COLO668 (cell line): ENCODE measurements at regions not wholly inside any gene's neighbourhood (a gene's known extent, or its start where the extent isn't known, plus 50 kb on each side); places are given as distances from the start of the nearest gene placed in this dataset.

Source experiments
- DNase-seq: peaks from one replicate; lab custom pipeline; 2025; ENCODE audit not compliant: unreplicated experiment; lab: John Stamatoyannopoulos, UW

GRCh38 chr17:13981881-13982280 is 87.4 kb upstream of the COX10 start:
- no peak for DNase-seq

- DNase-seq: no peak
Observed at GRCh38 chr17:13984956-13985355, 84.3 kb upstream of the COX10 start.

- no peak for DNase-seq
Observed at GRCh38 chr17:13986855-13987254, 82.4 kb upstream of the COX10 start.

GRCh38 chr17:13989138-13989537 is 80.2 kb upstream of the COX10 start:
- no peak for DNase-seq

DNA sequence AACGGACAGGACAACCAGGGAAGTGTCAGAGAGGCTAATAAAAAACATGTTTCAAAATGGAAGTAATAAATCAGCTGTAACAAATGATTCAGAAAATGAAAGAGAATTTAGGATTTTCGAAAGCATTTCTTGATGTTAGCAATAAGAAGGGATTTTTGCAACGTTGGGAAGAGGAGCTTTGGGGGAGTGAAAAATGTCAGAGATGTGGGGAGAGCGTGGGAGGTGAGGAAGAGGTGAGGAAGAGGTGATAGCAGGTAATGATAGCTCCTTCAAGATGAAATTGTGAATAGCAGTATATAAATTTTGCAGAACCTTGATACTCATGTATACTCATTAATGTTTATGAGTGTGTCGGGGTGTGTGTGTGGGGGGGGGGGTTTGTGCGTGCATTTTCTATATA is 76.2 kb upstream of the COX10 start:
- no peak for DNase-seq

DNA sequence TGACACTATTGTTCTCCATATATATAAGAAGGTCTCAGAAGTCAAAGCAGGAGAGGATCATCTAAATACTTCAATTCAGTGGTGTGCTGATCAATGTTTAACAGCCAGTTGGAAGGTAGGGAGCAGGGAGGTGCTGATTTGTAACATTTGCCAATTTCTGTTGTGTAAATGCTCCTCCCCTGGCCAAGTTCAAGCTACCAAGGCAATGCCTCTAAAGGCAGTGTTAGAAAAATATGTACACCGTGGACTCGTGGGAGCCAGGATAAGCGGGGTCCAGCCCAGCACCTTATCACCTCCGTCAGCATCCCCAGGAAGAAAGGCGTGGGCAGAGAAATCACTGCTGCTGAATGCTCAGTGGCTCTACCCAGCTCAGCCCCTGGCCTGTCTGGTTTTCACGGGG is 75.3 kb upstream of the COX10 start:
- DNase-seq: no peak

DNA sequence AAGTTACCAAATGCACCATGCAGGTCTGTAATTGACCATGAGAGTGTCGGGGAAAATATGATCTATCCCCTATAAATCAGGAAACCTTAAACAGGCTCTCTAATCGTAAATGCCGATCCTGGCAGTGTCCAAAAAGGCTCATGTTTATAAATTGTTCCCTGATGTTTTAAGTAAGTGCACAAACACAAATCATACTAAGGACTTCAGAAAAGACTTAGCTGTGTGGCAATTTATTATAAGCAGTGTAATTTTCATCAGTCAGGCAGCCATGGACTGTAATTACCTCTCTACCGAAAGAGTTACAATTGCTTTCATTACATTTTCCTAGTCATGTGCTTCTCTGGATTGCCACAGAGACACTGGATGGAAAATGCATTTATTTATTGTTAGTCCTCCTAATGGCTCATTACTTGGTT is 73.4 kb upstream of the COX10 start:
- DNase-seq: no peak

GRCh38 chr17:13996276-13996675 is 73.0 kb upstream of the COX10 start:
- no peak for DNase-seq

- no peak for DNase-seq
Observed at GRCh38 chr17:13996748-13997147, 72.6 kb upstream of the COX10 start.

- DNase-seq: no peak
Observed at GRCh38 chr17:14004927-14005620, 64.2 kb upstream of the COX10 start.

DNA sequence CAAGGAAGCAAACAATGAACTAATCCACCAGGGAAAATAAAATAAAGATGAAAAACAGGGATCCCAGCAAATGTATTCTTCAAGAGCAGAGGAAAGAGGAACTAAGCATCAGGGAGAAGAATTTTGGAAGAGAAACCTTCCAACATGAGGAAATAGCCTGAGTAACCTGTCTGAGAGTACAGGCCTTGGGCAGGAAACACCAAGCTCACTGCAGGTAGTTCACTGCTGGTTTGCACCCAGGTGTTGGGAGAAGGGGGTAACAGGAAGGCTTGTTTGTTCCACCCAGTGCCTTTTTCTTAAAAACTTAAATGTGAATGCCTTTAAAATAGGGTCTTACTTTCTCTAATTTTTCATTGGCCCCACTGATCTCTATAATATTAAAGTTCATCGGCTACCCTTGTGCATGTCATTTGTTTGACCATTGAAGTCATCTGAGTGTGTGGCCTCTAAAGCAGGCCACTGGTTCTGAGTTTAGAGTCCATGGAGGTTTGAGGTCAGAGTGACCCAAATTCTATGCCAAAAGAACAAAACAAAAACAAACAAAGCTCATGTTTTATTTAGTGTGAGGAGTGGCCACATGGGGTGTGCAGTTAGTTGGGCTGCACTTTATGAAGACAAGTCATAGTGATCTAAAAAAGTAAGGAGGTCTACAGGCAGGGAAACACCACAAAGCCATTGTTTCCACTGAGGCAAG is 62.9 kb upstream of the COX10 start:
- no peak for DNase-seq

DNA sequence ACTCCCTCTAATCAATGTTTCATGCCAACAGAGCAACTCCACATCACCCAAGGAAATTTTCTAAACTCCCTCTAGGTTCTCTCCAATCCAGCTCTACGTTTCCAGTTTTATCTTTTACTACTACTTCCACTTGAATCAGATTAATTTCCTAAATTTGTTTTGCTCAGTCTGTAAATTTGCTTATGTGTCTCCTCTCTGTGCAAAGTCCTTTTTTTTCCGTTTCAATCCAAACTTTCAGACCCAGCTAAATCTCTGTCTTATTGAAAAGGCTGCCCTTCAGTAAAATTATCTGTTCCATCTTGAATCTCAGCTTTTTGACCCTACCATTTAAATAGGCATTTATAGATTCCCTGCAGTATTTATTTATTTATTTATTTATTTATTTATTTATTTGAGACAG is 61.4 kb upstream of the COX10 start:
- DNase-seq: no peak

GRCh38 chr17:14011036-14011692 is 58.1 kb upstream of the COX10 start:
- DNase-seq: no peak

- DNase-seq: no peak
Observed at GRCh38 chr17:14011740-14012405, 57.4 kb upstream of the COX10 start.

GRCh38 chr17:14014657-14015056 is 54.6 kb upstream of the COX10 start:
- no peak for DNase-seq

DNA sequence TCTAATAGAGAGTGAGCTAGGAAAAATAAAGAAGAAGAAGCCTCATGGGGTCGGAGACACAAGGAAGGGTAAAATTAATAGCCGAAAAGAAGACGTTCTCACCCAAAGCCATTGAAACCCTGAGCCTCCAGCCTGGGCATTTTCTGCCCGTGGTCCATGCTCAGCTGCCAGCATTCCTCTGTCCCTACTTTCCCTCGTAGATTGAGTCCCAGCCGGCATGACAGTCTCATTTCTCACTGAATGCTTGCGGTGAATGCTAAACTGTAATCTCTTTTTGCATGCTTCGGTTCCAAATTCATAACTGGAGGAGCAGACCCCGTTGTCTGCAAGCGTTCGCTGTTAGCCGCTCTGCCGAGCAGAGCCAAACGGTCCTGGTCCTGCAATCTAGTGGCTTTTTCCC is 54.0 kb upstream of the COX10 start:
- DNase-seq: no peak

GRCh38 chr17:14016858-14017257 is 52.4 kb upstream of the COX10 start:
- DNase-seq: no peak

GRCh38 chr17:14019186-14019956 is 49.9 kb upstream of the COX10 start:
- no peak for DNase-seq
